D721Med (cell line): ENCODE measurements at regions not wholly inside any gene's neighbourhood (a gene's known extent, or its start where the extent isn't known, plus 50 kb on each side); places are given as distances from the start of the nearest gene placed in this dataset.
A peak's percentile ranks its signal among the peaks of the same experiment; 100 is the strongest.

Source experiments
- DNase-seq: peaks from one replicate; pipeline ENCODE4 v3.0.0; 2011; ENCODE audit warnings: low spot score; ENCODE audit not compliant: insufficient read length
- FAIRE-seq: peaks from 2 replicates; lab custom pipeline; 2011; peaks lifted over from hg19 to GRCh38; lab: Jason Lieb, UNC
- TF ChIP-seq, protein P1 (sequence below): IDR thresholded peaks from 2 replicates; pipeline ENCODE4 v1.5.1; 2012; ENCODE audit warnings: mild to moderate bottlenecking, control low read depth; ENCODE audit not compliant: insufficient read depth; ENCODE audit errors: missing control alignments

DNA sequence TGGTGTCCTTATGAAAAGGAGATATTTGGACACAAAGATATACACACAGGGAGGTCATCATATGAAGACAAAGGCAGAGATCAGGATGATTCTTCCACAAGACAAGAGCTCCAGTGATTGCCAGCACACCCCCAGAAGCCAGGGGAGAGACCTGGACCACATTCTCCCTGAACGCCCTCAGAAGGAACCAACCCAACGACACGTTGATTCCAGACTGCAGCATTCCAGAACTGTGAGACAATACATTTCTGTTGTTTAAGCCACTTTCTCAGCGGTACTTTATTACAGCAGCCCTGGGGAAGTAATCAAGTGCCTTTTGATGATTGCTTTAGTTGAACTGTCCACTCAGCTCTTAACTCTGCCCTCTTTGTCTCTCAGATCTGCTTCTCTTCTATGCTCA lies 285.5 kb upstream of the SMARCA2 start:
- DNase-seq, result no peak
- no peak for FAIRE-seq
- TF ChIP-seq, protein P1, sequence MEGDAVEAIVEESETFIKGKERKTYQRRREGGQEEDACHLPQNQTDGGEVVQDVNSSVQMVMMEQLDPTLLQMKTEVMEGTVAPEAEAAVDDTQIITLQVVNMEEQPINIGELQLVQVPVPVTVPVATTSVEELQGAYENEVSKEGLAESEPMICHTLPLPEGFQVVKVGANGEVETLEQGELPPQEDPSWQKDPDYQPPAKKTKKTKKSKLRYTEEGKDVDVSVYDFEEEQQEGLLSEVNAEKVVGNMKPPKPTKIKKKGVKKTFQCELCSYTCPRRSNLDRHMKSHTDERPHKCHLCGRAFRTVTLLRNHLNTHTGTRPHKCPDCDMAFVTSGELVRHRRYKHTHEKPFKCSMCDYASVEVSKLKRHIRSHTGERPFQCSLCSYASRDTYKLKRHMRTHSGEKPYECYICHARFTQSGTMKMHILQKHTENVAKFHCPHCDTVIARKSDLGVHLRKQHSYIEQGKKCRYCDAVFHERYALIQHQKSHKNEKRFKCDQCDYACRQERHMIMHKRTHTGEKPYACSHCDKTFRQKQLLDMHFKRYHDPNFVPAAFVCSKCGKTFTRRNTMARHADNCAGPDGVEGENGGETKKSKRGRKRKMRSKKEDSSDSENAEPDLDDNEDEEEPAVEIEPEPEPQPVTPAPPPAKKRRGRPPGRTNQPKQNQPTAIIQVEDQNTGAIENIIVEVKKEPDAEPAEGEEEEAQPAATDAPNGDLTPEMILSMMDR, result no peak

DNA sequence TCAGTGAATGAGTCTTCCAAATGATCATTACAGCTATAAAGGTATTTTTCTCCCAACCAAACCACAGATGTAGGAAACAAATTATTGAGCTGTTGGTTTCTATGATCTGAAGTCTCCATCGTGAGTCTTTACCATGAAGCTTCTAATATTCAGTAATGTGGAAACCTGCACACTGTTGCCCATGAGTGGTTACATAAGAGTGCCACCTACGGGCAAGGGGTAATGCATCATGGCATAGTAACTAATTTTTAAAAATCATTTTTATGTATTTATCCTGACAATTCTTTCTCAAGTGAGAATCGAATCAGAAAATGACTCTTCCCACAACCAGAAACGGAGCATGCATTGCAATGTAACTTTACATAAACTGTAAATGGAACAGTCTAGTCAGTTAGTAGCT lies 282.5 kb upstream of the SMARCA2 start:
- DNase-seq (no peak), FAIRE-seq (no peak)
- TF ChIP-seq, protein P1, result peak; percentile 64

DNA sequence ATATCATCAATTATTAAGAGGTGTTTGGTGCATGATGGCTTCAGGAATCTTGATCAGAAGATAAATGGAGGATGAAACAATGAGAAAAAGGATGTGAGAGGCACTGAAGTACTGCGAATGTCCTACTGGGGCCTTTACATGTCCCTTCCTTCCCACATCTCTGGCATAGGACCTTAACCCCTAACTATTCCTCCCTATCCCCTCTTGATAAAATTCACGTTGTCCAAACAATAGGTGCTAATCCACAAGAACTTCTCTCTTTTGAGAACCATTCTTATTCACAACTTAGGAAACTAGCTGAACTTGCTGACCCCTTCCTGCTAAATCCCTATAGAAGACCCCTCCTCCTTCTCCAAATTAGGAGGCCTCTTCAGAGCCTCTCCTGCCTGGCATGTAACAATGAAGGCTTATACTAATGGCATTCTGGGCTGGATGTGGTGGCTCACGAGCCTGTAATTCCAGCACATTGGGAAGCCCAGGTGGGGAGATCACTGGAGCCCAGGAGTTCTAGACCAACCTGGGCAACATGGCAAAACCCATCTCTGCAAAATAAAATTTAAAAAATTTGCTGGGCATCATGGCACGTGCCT lies 276.5 kb upstream of the SMARCA2 start:
- FAIRE-seq (no peak), DNase-seq (no peak)
- TF ChIP-seq, protein P1, result no peak

DNA sequence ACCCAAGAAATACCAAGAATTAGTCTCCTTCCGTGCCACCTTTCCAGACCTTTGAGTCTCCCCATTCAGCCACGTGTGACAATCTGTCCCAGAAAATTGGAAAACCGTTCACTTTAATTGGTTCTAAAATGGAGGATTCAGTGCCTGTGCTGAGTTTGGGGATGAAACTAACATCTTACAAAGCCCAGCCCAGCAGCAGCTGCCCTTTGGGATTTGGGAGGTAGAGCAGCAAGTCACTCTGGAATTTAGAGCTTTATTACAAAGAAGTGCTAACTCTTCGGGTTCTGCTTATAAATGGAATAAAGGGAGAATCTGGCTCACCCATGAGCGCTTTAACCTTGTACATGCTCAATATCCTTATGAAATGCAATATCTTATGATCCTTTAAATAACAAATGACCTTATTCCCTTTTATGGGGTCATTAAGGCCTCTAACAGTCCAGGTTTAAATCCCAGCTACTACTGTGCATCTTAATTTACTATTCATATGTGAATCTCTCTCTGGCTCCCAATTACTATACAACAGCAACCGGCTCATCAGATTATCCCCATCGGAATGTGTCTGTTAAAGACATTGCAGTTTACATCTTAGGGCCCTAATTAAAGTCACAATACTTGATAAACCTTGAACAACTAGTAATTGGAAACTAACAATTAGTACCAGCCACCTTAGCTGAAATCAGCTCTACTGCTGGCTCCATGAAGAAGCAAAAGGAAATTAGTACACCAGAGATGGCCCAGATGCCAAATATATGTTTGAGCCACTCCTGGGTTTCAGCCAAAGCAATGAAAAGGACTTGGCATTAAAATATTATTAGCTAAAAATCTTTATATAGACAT lies 271.8 kb upstream of the SMARCA2 start:
- DNase-seq (no peak), FAIRE-seq (no peak)
- TF ChIP-seq, protein P1, result no peak

DNA sequence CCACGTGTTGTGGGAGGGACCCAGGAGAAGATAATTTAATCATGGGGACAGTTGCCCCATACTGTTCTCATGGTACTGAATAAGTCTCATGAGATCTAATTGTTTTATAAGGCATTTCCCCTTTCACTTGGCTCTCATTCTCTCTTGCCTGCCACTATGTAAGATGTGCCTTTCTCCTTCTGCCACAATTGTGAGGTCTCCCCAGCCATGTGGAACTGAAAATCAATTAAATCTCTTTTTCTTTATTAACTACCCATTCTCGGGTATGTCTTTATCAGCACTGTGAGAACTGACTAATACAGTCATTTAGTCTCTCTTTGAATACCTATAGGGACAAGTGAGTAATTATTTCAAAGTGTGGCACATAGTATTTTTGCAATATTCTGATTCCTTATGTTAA lies 269.2 kb upstream of the SMARCA2 start:
- TF ChIP-seq, protein P1, result no peak
- DNase-seq (no peak), FAIRE-seq (no peak)

DNA sequence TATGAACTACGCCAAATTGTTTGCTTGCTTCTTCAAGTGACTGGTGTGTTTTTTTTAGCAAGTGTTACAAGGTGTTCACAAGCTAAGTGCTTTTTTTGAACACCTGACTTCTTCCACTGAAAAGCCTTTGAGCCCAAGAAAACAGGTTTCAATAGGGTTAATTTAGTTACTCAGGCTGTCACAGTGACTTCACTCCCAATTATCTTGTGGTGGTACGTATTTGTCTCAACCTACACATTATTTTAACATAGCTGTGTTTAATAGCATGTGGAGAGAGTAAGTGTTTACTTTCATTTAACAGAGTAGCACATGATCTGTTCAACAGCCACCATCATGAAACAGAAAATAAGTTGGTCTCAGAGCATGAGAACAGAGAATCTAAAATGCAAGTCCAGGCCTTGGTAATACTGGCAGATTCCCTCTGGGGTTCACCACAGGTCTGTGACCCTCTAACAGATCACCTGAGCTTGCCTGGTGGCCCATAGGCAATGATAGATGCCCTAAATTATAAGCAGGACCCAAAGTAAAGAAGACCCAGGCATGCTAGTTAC lies 267.7 kb upstream of the SMARCA2 start:
- TF ChIP-seq, protein P1, result no peak
- DNase-seq (no peak), FAIRE-seq (no peak)
